Ascending aorta (tissue), 2 donors: ENCODE measurements at regions not wholly inside any gene's neighbourhood (a gene's known extent, or its start where the extent isn't known, plus 50 kb on each side); places are given as distances from the start of the nearest gene placed in this dataset.

Experiments used
- DNase-seq, 2 donors: peaks; one replicate each; pipeline ENCODE4 v3.0.0-alpha.2; 2019; ENCODE audit warnings: low spot score in 2 of 2
- H3K27ac ChIP-seq, 2 donors: fragments of 200-600 bp; sonication (generic); one replicate each; pipeline ENCODE4 v1.5.1; 2016 to 2017; ENCODE audit warnings: mild to moderate bottlenecking in 1 of 2
- H3K27me3 ChIP-seq: fragments of 200-600 bp; sonication (generic); one replicate; pipeline ENCODE4 v1.5.1; 2017
- H3K36me3 ChIP-seq, 2 donors: fragments of 200-600 bp; sonication (generic); one replicate each; pipeline ENCODE4 v1.5.1; 2016
- H3K4me1 ChIP-seq, 2 donors: fragments of 200-600 bp; sonication (generic); one replicate each; pipeline ENCODE4 v1.5.1; 2016 to 2017; ENCODE audit warnings: mild to moderate bottlenecking in 1 of 2
- H3K4me3 ChIP-seq, 2 donors: fragments of 200-600 bp; sonication (generic); one replicate each; pipeline ENCODE4 v1.5.1; 2016 to 2017; ENCODE audit warnings: mild to moderate bottlenecking in 1 of 2
- H3K9me3 ChIP-seq, 2 donors: fragments of 200-600 bp; sonication (generic); one replicate each; pipeline ENCODE4 v1.5.1; 2016
- intact Hi-C: fragments of 100-400 bp; cut with DNase I; formaldehyde crosslinking; loops from one replicate; pipeline ENCODE4 v1.15.1; 2023
- TF ChIP-seq, protein P1 (sequence below), 3 experiments: fragments of 200-600 bp in 2 of 3; fragments of 450-650 bp in 1 of 3; sonication (generic) in 2 of 3; IDR thresholded peaks; one replicate each; pipeline ENCODE4 v1.5.1; 2016 to 2019; ENCODE audit warnings: antibody characterized with exemption in 3 of 3, mild to moderate bottlenecking in 1 of 3, moderate library complexity in 1 of 3

DNA sequence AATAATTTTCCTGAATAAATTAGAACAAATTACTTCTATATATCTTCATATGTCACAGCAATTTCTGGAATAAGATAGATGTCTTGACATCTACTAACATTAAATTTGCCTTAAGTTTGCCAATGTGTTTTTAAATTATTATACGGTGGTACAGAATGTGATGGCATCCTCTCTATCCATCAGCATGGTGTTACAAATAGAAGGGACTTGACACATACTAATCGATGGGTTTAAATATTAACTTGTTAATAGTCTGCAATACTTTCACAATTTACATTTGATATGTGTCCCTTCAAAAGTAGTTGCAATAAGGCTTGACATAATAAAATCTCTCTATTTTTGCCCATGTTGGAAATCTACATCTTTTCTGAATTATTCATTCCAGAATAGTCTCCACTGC, 65.1 kb upstream of the PRR20A start:
- Histone ChIP-seq H3K36me3 (no peaks in the 10 kb centered on the region), H3K4me1 (no peaks in the 10 kb centered on the region), H3K9me3 (no peaks in the 10 kb centered on the region), H3K27ac (no peak overlapping the region), H3K4me3 (no peak overlapping the region), H3K27me3 (no peaks in the 10 kb centered on the region)
- intact Hi-C loops: no loop called here
- TF ChIP-seq, protein P1, sequence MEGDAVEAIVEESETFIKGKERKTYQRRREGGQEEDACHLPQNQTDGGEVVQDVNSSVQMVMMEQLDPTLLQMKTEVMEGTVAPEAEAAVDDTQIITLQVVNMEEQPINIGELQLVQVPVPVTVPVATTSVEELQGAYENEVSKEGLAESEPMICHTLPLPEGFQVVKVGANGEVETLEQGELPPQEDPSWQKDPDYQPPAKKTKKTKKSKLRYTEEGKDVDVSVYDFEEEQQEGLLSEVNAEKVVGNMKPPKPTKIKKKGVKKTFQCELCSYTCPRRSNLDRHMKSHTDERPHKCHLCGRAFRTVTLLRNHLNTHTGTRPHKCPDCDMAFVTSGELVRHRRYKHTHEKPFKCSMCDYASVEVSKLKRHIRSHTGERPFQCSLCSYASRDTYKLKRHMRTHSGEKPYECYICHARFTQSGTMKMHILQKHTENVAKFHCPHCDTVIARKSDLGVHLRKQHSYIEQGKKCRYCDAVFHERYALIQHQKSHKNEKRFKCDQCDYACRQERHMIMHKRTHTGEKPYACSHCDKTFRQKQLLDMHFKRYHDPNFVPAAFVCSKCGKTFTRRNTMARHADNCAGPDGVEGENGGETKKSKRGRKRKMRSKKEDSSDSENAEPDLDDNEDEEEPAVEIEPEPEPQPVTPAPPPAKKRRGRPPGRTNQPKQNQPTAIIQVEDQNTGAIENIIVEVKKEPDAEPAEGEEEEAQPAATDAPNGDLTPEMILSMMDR (IDR thresholded peaks at IDR 0.05): no peak
- DNase-seq: no peak

DNA sequence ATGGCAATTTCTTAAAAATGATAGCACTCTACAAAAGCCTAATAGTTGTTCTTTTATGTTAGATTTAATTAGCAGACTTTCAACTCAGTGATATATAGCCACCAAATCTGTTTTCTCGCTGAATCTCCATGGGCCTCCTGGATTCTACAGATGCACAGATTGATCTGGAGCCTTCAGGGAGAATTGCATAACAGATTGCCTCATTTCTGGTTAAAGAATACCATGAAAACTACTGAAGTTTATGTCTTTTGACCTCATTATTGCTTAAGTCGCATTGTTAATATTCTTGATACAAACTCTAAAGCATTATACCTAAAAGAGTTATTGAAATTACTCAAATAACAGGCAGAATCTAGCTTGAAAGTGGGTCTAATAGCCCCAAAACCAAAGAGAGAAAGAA, 53.7 kb upstream of the PRR20A start:
- Histone ChIP-seq H3K4me1 (no peaks in the 10 kb centered on the region), H3K27me3 (no peaks in the 10 kb centered on the region), H3K4me3 (no peak overlapping the region), H3K27ac (no peak overlapping the region), H3K9me3 (no peaks in the 10 kb centered on the region), H3K36me3 (no peaks in the 10 kb centered on the region)
- TF ChIP-seq, protein P1 (IDR thresholded peaks at IDR 0.05): no peak
- intact Hi-C loops: no loop called here
- no peak for DNase-seq
